Heart right ventricle (tissue), 16 donors: ENCODE measurements at regions not wholly inside any gene's neighbourhood (a gene's known extent, or its start where the extent isn't known, plus 50 kb on each side); places are given as distances from the start of the nearest gene placed in this dataset.

Experiments
- ATAC-seq, 8 donors: fragments of 200-7000 bp; cut with Tn5 transposase; one replicate each; pipeline ENCODE4 v1.9.1; 2020; ENCODE audit warnings: mild to moderate bottlenecking in 8 of 8, moderate library complexity in 8 of 8, moderate number of reproducible peaks in 1 of 8
- DNase-seq, 2 donors: peaks; one replicate each; pipeline ENCODE4 v3.0.0-alpha.2; 2020
- H3K27ac ChIP-seq, 10 donors: fragments of 200-600 bp; sonication (generic) in 2 of 10; one replicate each; pipeline versions ENCODE4 v1.5.0 to v1.8.0; 2020 to 2022; ENCODE audit warnings: mild to moderate bottlenecking in 3 of 10
- H3K27me3 ChIP-seq, 7 donors: fragments of 200-600 bp; one replicate each; pipeline ENCODE4 v1.8.0; 2021 to 2022; ENCODE audit warnings: mild to moderate bottlenecking in 2 of 7
- H3K36me3 ChIP-seq, 9 donors: fragments of 200-600 bp; sonication (generic) in 1 of 9; one replicate each; pipeline versions ENCODE4 v1.5.0 to v1.8.0; 2020 to 2022; ENCODE audit warnings: mild to moderate bottlenecking in 2 of 9
- H3K4me1 ChIP-seq, 9 donors: fragments of 200-600 bp; sonication (generic) in 1 of 9; one replicate each; pipeline versions ENCODE4 v1.5.0 to v1.8.0; 2020 to 2022; ENCODE audit warnings: mild to moderate bottlenecking in 4 of 9
- H3K4me3 ChIP-seq, 10 donors: fragments of 200-600 bp; sonication (generic) in 2 of 10; one replicate each; pipeline versions ENCODE4 v1.5.0 to v1.8.0; 2020 to 2022; ENCODE audit warnings: mild to moderate bottlenecking in 7 of 10, moderate library complexity in 2 of 10
- H3K9me3 ChIP-seq, 11 donors: fragments of 200-600 bp in 10 of 11; sonication (generic) in 2 of 11; one replicate each; pipeline versions ENCODE4 v1.5.0 to v1.8.0; 2013 to 2022; ENCODE audit warnings: mild to moderate bottlenecking in 2 of 11, control low read depth in 1 of 11, moderate library complexity in 1 of 11
- WGBS, 2 donors: extraction: QIAGEN DNeasy Blood & Tissue Kit; methylation state at CpG; one replicate each; pipeline ENCODE4 v1.1.7; 2013; ENCODE audit warnings: inconsistent platforms in 1 of 2; 5-methylcytosine and 5-hydroxymethylcytosine counted together
- intact Hi-C, 10 donors: fragments of 100-400 bp; cut with DNase I; formaldehyde crosslinking; loops; one replicate each; pipeline versions ENCODE4 v1.11.1 to v1.14.2; 2022
- TF ChIP-seq, protein P1 (sequence below), 9 donors: fragments of 200-600 bp; sonication (generic) in 2 of 9; IDR thresholded peaks; one replicate each; pipeline versions ENCODE4 v1.5.0 to v1.8.0; 2021 to 2022; ENCODE audit warnings: antibody characterized with exemption in 9 of 9, mild to moderate bottlenecking in 5 of 9, moderate library complexity in 1 of 9
- donor health status: Arrhythmogenic right ventricular cardiomyopathy.
- donor health status: ischemic (EF 13 %, LVEDD 7.1; RV severe dilation, severe dysfunction).
- donor health status: healthy with polysubstance abuse.
- donor health status: DM: no; HTN: yes; CAD: no.
- donor health status: DM: no; HTN: no; CAD: no.
- donor health status: ischemic (EF 25% LVEDD 6.9; RV normal size, moderate dysfunction).
- donor health status: ischemic (EF 25% LVEDD 5.7; RV mildly dilated, moderate dysfunction).
- donor health status: healthy.
- donor health status: DM: yes; HTN: yes; CAD: no.
- donor health status: Ischemic cardiomyopathy.
- donor health status: ischemic (EF 35%, LVEDD 5.7; RV mildly dilated, moderate dysfunction).
- donor health status: nonischemic (EF 11% LVEDD 7.7; RV severe dilation, severe dysfunction).
- donor health status: DM: yes; HTN: yes; CAD: no.
- donor health status: PGD.
- donor health status: ischemic (EF 29% LVEDD 5.4; RV normal size, mild dysfunction).
- donor health status: nonischemic (EF 23%, LVEDD 6.1; RV moderate dilation, normal function).

DNA sequence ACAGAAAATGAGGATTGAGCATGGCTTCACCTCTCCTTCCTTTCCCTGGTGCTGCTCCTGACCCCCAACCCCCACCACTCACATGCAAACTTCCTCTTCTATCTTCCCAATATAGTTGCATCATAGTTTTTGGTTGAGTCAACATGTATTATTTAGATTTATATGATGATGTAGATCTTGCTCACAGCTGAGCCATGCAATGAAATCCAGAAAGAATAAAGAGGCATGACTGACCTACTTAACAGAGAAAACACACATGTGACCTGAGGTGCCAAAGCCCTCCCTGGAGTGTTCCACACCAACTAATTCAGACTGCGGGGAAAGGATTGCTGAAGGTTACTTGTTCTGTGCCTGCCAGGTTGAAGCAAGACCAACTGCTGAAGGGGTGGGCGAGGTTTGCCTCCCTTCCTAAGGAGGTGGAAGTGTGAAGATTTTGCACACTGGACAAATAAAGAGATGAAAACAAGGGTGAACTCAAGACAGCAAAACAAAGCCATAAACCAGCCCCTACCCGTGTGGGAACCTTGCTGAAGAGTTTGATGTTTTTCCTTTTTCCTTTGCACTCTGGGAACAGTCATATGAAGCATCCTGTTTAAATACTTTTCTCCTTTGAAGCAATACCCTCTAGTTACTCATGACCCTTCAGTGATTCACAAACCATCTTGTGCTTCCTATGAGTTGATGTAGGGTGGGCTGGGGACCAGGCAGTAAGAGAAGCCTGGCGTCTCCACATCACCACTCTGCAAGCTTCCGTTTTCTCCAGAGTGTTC, 155.2 kb upstream of the UBE2E1 start:
- Histone ChIP-seq H3K4me1 (peaks cover 0 to 22% (median 0%) of the 10 kb centered on the region in 9 donors), H3K27ac (no peak overlapping the region), H3K9me3 (peaks cover 0 to 2% (median 0%) of the 10 kb centered on the region in 11 donors), H3K4me3 (no peak overlapping the region), H3K27me3 (no peaks in the 10 kb centered on the region), H3K36me3 (no peaks in the 10 kb centered on the region)
- intact Hi-C loops: no loop called here
- TF ChIP-seq, protein P1, sequence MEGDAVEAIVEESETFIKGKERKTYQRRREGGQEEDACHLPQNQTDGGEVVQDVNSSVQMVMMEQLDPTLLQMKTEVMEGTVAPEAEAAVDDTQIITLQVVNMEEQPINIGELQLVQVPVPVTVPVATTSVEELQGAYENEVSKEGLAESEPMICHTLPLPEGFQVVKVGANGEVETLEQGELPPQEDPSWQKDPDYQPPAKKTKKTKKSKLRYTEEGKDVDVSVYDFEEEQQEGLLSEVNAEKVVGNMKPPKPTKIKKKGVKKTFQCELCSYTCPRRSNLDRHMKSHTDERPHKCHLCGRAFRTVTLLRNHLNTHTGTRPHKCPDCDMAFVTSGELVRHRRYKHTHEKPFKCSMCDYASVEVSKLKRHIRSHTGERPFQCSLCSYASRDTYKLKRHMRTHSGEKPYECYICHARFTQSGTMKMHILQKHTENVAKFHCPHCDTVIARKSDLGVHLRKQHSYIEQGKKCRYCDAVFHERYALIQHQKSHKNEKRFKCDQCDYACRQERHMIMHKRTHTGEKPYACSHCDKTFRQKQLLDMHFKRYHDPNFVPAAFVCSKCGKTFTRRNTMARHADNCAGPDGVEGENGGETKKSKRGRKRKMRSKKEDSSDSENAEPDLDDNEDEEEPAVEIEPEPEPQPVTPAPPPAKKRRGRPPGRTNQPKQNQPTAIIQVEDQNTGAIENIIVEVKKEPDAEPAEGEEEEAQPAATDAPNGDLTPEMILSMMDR (IDR thresholded peaks at IDR 0.05): no peak
- WGBS, 2 donors: 79 to 83% methylated on average over 5 of the region's 5 CpGs
- DNase-seq (no peak), ATAC-seq (peak in 3 of 8 donors; percentile 29 to 47 (median 37))

GRCh38 chr3:23653647-23654525, 151.9 kb upstream of the UBE2E1 start:
- DNase-seq: no peak
- Histone ChIP-seq H3K36me3 (no peaks in the 10 kb centered on the region), H3K9me3 (peaks cover 0 to 10% (median 0%) of the 10 kb centered on the region in 11 donors), H3K4me3 (no peak overlapping the region), H3K4me1 (peaks cover 0 to 22% (median 0%) of the 10 kb centered on the region in 9 donors), H3K27ac (no peak overlapping the region), H3K27me3 (no peaks in the 10 kb centered on the region)
- WGBS, 2 donors: 66 to 69% methylated on average over 9 of the region's 9 CpGs
- no peak for ATAC-seq
- intact Hi-C loops: no loop called here
- TF ChIP-seq, protein P1 (IDR thresholded peaks at IDR 0.05): no peak

- Histone ChIP-seq H3K27ac (no peak overlapping the region), H3K36me3 (no peaks in the 10 kb centered on the region), H3K4me1 (peaks cover 0 to 18% (median 0%) of the 10 kb centered on the region in 9 donors), H3K4me3 (no peak overlapping the region), H3K9me3 (peaks cover 0 to 10% (median 0%) of the 10 kb centered on the region in 11 donors), H3K27me3 (no peaks in the 10 kb centered on the region)
- DNase-seq: no peak
- TF ChIP-seq, protein P1 (IDR thresholded peaks at IDR 0.05): no peak
- intact Hi-C loops: no loop called here
- WGBS, 2 donors: 93 to 94% methylated on average over 3 of the region's 3 CpGs
- no peak for ATAC-seq
Observed at GRCh38 chr3:23654571-23654970, 151.2 kb upstream of the UBE2E1 start.

DNA sequence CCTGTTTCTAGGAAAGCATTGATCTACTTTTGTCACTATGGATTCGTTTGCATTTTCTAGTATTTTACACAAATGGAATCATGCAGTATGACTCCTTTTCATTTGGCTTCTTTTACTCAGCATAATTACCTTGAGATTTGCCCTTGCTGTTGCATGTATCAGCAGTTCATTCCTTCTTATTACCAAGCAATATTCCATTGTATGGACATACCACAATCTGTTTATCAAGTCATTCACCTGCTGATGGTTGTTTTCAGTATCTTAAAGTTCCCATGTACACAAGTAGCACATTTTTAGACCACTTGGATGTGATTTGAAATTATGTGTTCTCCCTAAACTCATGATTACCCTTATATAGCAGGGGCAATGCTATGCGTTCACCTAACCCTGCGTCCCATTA, 150.0 kb upstream of the UBE2E1 start:
- ATAC-seq (no peak), DNase-seq (no peak)
- WGBS, 2 donors: 97 to 100% methylated on average over 3 of the region's 3 CpGs
- intact Hi-C loops: no loop called here
- peaks cover 0 to 10% (median 0%) of the 10 kb centered on the region in 11 donors for H3K9me3 ChIP-seq
- no peaks in the 10 kb centered on the region for H3K36me3 ChIP-seq
- TF ChIP-seq, protein P1 (IDR thresholded peaks at IDR 0.05): no peak
- H3K4me1 ChIP-seq: peaks cover 0 to 9% (median 0%) of the 10 kb centered on the region in 9 donors
- H3K27me3 ChIP-seq: no peaks in the 10 kb centered on the region
- no peak overlapping the region for H3K27ac ChIP-seq
- no peak overlapping the region for H3K4me3 ChIP-seq
